GM12878 (cell line): ENCODE measurements at regions not wholly inside any gene's neighbourhood (a gene's known extent, or its start where the extent isn't known, plus 50 kb on each side); places are given as distances from the start of the nearest gene placed in this dataset.

ENCODE experiments used
- ATAC-seq: fragments of 200-7000 bp; cut with Tn5 transposase; 3 replicates; pipeline ENCODE4 v1.9.1; 2020; ENCODE audit warnings: mild to moderate bottlenecking, moderate library complexity
- BruUV-seq: library from RNA; stranded (reverse); fragments of 400-500 nt; replicated peaks from 2 replicates; lab custom pipeline; 2021; lab: Mats Ljungman, UMichigan
- CTCF ChIA-PET: fragments of 300-600 bp; sonication (Branson Sonifier 250); formaldehyde crosslinking; extraction: SDS; loops from one replicate; lab custom pipeline; 2021; ENCODE audit warnings: inconsistent platforms; lab: Yijun Ruan, JAX
- POLR2A ChIA-PET: fragments of 350-600 bp; formaldehyde crosslinking; extraction: SDS; loops from one replicate; lab custom pipeline; 2021; ENCODE audit warnings: inconsistent platforms; lab: Charles Lee
- RAD21 ChIA-PET: fragments of 300-600 bp; sonication (Branson Sonifier 250); formaldehyde crosslinking; loops from one replicate; lab custom pipeline; 2023; ENCODE audit warnings: antibody characterized with exemption; ENCODE audit not compliant: unreplicated experiment; lab: Charles Lee
- SMC1A ChIA-PET: fragments of 300-600 bp; sonication (Branson Sonifier 250); formaldehyde crosslinking; loops from one replicate; lab custom pipeline; 2023; ENCODE audit not compliant: unreplicated experiment, uncharacterized antibody; lab: Charles Lee
- DNase-seq: peaks from one replicate; pipeline ENCODE4 v3.0.0-alpha.2; 2011; ENCODE audit warnings: low read depth, low spot score
- FAIRE-seq: peaks from 3 replicates; lab custom pipeline; 2011; peaks lifted over from hg19 to GRCh38; lab: Jason Lieb, UNC
- H2AFZ ChIP-seq: 2 replicates; pipeline ENCODE4 v1.6.0; 2011; ENCODE audit warnings: low read depth, low read length, control low read depth; ENCODE audit not compliant: control insufficient read depth
- H3K27ac ChIP-seq: 2 replicates; pipeline ENCODE4 v1.5.1; 2011; ENCODE audit warnings: control low read depth; ENCODE audit not compliant: control insufficient read depth, insufficient read depth
- H3K27me3 ChIP-seq, 2 experiments: replicated peaks in 1 of 2; 2 replicates each; pipeline versions ENCODE4 v1.6.0 to v1.6.1; 2011; ENCODE audit warnings: low read length in 1 of 2; ENCODE audit not compliant: control insufficient read depth in 2 of 2, insufficient read depth in 2 of 2
- H3K36me3 ChIP-seq, 2 experiments: 2 replicates each; pipeline ENCODE4 v1.5.1; 2011; ENCODE audit warnings: low read length in 1 of 2; ENCODE audit not compliant: control insufficient read depth in 2 of 2, insufficient read depth in 2 of 2
- H3K4me1 ChIP-seq: 2 replicates; pipeline ENCODE4 v1.6.1; 2011; ENCODE audit warnings: mild to moderate bottlenecking, low read length, moderate library complexity, mixed read lengths; ENCODE audit not compliant: control insufficient read depth, insufficient read depth
- H3K4me2 ChIP-seq: 2 replicates; pipeline ENCODE4 v1.6.0; 2011; ENCODE audit warnings: control low read depth; ENCODE audit not compliant: control insufficient read depth, insufficient read depth
- H3K4me3 ChIP-seq: fragments of 200-600 bp; sonication (generic); 2 replicates; pipeline ENCODE4 v1.5.1; 2016
- H3K79me2 ChIP-seq: 2 replicates; pipeline ENCODE4 v1.6.0; 2011; ENCODE audit warnings: low read length; ENCODE audit not compliant: control insufficient read depth, insufficient read depth
- H3K9ac ChIP-seq: 2 replicates; pipeline ENCODE4 v1.8.0; 2011; ENCODE audit warnings: low read length, control low read depth, mixed read lengths; ENCODE audit not compliant: control insufficient read depth, insufficient read depth
- H3K9me3 ChIP-seq: replicated peaks from 3 replicates; pipeline ENCODE4 v1.5.1; 2011; ENCODE audit warnings: mild to moderate bottlenecking, low read length; ENCODE audit not compliant: control insufficient read depth, insufficient read depth
- H4K20me1 ChIP-seq: 2 replicates; pipeline ENCODE4 v1.6.0; 2011; ENCODE audit not compliant: control insufficient read depth, insufficient read depth
- CREM ChIP-seq: IDR thresholded peaks from 2 replicates; pipeline ENCODE4 v1.6.1; 2014; ENCODE audit warnings: antibody characterized with exemption, low read depth
- ETV6 ChIP-seq, 2 experiments: fragments of 450-650 bp in 1 of 2; IDR thresholded peaks in 1 of 2; conservative IDR thresholded peaks in 1 of 2; 2 replicates each; pipeline ENCODE4 v1.6.1; 2014; ENCODE audit warnings: antibody characterized with exemption in 1 of 2, borderline replicate concordance in 1 of 2, low read depth in 1 of 2, mild to moderate bottlenecking in 1 of 2, moderate library complexity in 1 of 2
- NR2F1 ChIP-seq: fragments of 450-650 bp; conservative IDR thresholded peaks from 2 replicates; pipeline ENCODE4 v1.6.1; 2017; ENCODE audit warnings: mild to moderate bottlenecking
- PAX8 ChIP-seq: fragments of 450-650 bp; IDR thresholded peaks from 2 replicates; pipeline ENCODE4 v1.6.1; 2017; ENCODE audit warnings: mild to moderate bottlenecking, moderate library complexity
- RAD51 ChIP-seq: fragments of 450-650 bp; IDR thresholded peaks from 2 replicates; pipeline ENCODE4 v1.6.1; 2016; ENCODE audit warnings: moderate library complexity, mild to moderate bottlenecking, inconsistent platforms
- SIN3A ChIP-seq: IDR thresholded peaks from 2 replicates; pipeline ENCODE4 v1.6.1; 2012; ENCODE audit warnings: low read depth, low read length, improper control_type of control experiment
- SRF ChIP-seq, 2 experiments: IDR thresholded peaks; 2 replicates each; pipeline ENCODE4 v1.6.1; 2011; ENCODE audit warnings: low read depth in 2 of 2, low read length in 2 of 2, mild to moderate bottlenecking in 1 of 2, moderate library complexity in 1 of 2
- TCF7 ChIP-seq: IDR thresholded peaks from 2 replicates; pipeline ENCODE4 v1.6.1; 2014; ENCODE audit warnings: antibody characterized with exemption, borderline replicate concordance
- WGBS: methylation state at CpG from one replicate; pipeline ENCODE4 v1.1.6; 2016; ENCODE audit warnings: low lambda C conversion rate; ENCODE audit not compliant: insufficient replicate concordance, insufficient coverage; ENCODE audit errors: missing lambda C conversion rate; 5-methylcytosine and 5-hydroxymethylcytosine counted together
- in situ Hi-C: fragments of 300-500 bp; cut with MboI; formaldehyde crosslinking; loops from 9 replicates; pipeline ENCODE4 v1.14.3; 2018; ENCODE audit warnings: mixed read lengths
- intact Hi-C: fragments of 100-400 bp; cut with micrococcal nuclease; formaldehyde crosslinking; loops from one replicate; pipeline ENCODE4 v1.14.2; 2022; ENCODE audit not compliant: unreplicated experiment
- TF ChIP-seq, protein P1 (sequence below): IDR thresholded peaks from 2 replicates; pipeline ENCODE4 v1.6.1; 2011; ENCODE audit warnings: low read depth, mild to moderate bottlenecking, low read length, moderate library complexity, borderline replicate concordance; ENCODE audit errors: extremely low read depth
- TF ChIP-seq, protein P2 (sequence below): fragments of 450-650 bp; IDR thresholded peaks from 2 replicates; pipeline ENCODE4 v1.6.1; 2018; ENCODE audit warnings: borderline replicate concordance, mild to moderate bottlenecking; ENCODE audit not compliant: partially characterized antibody
- TF ChIP-seq, protein P3 (sequence below): fragments of 450-650 bp; formaldehyde crosslinking; IDR thresholded peaks from 2 replicates; pipeline ENCODE4 v1.4.0; 2020; ENCODE audit warnings: mild to moderate bottlenecking, moderate library complexity
- TF ChIP-seq, protein P4 (sequence below): fragments of 450-650 bp; conservative IDR thresholded peaks from 2 replicates; pipeline ENCODE4 v1.6.1; 2017; ENCODE audit warnings: mild to moderate bottlenecking, moderate library complexity
- TF ChIP-seq, protein P5 (sequence below): fragments of 450-650 bp; IDR thresholded peaks from 2 replicates; pipeline ENCODE4 v1.6.1; 2017; ENCODE audit warnings: borderline replicate concordance

DNA sequence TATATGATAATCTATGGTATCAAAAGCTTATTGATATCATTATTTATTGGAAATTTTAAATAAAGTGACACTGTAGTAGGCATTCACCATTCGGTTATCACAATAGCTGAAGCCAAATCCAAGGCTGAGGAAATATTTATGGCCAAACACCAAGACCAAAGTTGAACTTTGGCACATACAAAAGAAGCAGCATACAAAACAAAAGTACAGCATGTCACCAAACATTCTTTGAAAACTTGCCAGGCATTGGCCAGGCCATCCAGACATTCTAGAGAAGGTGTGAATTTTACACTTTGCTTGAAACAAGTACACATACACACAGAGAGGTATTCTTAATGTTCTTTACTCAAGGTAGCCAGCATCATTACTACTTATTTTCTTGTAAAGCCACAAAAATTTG lies 544.4 kb upstream of the CXADR start:
- H3K27ac ChIP-seq: no peak overlapping the region
- no peak for TF ChIP-seq SIN3A
- TF ChIP-seq SRF (IDR thresholded peaks at IDR 0.05; ENCODE audit: low read depth in 2 of 2, low read length in 2 of 2): no peak
- TF ChIP-seq, protein P1, sequence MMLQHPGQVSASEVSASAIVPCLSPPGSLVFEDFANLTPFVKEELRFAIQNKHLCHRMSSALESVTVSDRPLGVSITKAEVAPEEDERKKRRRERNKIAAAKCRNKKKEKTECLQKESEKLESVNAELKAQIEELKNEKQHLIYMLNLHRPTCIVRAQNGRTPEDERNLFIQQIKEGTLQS: no peak
- no peak for TF ChIP-seq ETV6 (conservative IDR thresholded peaks at IDR 0.05 in 1 of 2, IDR thresholded peaks at IDR 0.05 in 1 of 2; ENCODE audit: borderline replicate concordance in 1 of 2, low read depth in 1 of 2)
- no peak for TF ChIP-seq PAX8
- no peak for TF ChIP-seq TCF7
- no peak for TF ChIP-seq NR2F1
- TF ChIP-seq CREM: no peak
- TF ChIP-seq, protein P2, sequence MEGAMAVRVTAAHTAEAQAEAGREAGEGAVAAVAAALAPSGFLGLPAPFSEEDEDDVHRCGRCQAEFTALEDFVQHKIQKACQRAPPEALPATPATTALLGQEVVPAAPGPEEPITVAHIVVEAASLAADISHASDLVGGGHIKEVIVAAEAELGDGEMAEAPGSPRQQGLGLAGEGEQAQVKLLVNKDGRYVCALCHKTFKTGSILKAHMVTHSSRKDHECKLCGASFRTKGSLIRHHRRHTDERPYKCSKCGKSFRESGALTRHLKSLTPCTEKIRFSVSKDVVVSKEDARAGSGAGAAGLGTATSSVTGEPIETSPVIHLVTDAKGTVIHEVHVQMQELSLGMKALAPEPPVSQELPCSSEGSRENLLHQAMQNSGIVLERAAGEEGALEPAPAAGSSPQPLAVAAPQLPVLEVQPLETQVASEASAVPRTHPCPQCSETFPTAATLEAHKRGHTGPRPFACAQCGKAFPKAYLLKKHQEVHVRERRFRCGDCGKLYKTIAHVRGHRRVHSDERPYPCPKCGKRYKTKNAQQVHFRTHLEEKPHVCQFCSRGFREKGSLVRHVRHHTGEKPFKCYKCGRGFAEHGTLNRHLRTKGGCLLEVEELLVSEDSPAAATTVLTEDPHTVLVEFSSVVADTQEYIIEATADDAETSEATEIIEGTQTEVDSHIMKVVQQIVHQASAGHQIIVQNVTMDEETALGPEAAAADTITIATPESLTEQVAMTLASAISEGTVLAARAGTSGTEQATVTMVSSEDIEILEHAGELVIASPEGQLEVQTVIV: no peak
- TF ChIP-seq, protein P3, sequence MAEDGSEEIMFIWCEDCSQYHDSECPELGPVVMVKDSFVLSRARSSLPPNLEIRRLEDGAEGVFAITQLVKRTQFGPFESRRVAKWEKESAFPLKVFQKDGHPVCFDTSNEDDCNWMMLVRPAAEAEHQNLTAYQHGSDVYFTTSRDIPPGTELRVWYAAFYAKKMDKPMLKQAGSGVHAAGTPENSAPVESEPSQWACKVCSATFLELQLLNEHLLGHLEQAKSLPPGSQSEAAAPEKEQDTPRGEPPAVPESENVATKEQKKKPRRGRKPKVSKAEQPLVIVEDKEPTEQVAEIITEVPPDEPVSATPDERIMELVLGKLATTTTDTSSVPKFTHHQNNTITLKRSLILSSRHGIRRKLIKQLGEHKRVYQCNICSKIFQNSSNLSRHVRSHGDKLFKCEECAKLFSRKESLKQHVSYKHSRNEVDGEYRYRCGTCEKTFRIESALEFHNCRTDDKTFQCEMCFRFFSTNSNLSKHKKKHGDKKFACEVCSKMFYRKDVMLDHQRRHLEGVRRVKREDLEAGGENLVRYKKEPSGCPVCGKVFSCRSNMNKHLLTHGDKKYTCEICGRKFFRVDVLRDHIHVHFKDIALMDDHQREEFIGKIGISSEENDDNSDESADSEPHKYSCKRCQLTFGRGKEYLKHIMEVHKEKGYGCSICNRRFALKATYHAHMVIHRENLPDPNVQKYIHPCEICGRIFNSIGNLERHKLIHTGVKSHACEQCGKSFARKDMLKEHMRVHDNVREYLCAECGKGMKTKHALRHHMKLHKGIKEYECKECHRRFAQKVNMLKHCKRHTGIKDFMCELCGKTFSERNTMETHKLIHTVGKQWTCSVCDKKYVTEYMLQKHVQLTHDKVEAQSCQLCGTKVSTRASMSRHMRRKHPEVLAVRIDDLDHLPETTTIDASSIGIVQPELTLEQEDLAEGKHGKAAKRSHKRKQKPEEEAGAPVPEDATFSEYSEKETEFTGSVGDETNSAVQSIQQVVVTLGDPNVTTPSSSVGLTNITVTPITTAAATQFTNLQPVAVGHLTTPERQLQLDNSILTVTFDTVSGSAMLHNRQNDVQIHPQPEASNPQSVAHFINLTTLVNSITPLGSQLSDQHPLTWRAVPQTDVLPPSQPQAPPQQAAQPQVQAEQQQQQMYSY: no peak
- TF ChIP-seq, protein P4, sequence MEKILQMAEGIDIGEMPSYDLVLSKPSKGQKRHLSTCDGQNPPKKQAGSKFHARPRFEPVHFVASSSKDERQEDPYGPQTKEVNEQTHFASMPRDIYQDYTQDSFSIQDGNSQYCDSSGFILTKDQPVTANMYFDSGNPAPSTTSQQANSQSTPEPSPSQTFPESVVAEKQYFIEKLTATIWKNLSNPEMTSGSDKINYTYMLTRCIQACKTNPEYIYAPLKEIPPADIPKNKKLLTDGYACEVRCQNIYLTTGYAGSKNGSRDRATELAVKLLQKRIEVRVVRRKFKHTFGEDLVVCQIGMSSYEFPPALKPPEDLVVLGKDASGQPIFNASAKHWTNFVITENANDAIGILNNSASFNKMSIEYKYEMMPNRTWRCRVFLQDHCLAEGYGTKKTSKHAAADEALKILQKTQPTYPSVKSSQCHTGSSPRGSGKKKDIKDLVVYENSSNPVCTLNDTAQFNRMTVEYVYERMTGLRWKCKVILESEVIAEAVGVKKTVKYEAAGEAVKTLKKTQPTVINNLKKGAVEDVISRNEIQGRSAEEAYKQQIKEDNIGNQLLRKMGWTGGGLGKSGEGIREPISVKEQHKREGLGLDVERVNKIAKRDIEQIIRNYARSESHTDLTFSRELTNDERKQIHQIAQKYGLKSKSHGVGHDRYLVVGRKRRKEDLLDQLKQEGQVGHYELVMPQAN: no peak
- TF ChIP-seq, protein P5, sequence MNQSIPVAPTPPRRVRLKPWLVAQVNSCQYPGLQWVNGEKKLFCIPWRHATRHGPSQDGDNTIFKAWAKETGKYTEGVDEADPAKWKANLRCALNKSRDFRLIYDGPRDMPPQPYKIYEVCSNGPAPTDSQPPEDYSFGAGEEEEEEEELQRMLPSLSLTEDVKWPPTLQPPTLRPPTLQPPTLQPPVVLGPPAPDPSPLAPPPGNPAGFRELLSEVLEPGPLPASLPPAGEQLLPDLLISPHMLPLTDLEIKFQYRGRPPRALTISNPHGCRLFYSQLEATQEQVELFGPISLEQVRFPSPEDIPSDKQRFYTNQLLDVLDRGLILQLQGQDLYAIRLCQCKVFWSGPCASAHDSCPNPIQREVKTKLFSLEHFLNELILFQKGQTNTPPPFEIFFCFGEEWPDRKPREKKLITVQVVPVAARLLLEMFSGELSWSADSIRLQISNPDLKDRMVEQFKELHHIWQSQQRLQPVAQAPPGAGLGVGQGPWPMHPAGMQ: no peak
- TF ChIP-seq RAD51: no peak
- TF ChIP-seq, all 136 proteins: peak for 0
- FAIRE-seq: no peak
- Histone ChIP-seq H3K79me2 (no peaks in the 10 kb centered on the region), H3K9ac (no peak overlapping the region), H3K36me3 (no peaks in the 10 kb centered on the region), H2AFZ (no peak overlapping the region), H3K4me1 (no peaks in the 10 kb centered on the region), H3K4me2 (no peak overlapping the region), H4K20me1 (no peaks in the 10 kb centered on the region), H3K9me3 (no peaks in the 10 kb centered on the region), H3K4me3 (no peak overlapping the region), H3K27me3 (no peaks in the 10 kb centered on the region)
- 0% methylated on average over 1 of the region's 1 CpG for WGBS
- ATAC-seq: no peak
- ChIA-PET RAD21 (no interaction called here), SMC1A (no interaction called here), POLR2A (no interaction called here), CTCF (no interaction called here)
- in situ Hi-C loops (no loop called here), intact Hi-C loops (no loop called here)
- DNase-seq: no peak
- no TSS peak for BruUV-seq
